ENCODE measurements at regions not wholly inside any gene's neighbourhood (a gene's known extent, or its start where the extent isn't known, plus 50 kb on each side); places are given as distances from the start of the nearest gene placed in this dataset.

DNA sequence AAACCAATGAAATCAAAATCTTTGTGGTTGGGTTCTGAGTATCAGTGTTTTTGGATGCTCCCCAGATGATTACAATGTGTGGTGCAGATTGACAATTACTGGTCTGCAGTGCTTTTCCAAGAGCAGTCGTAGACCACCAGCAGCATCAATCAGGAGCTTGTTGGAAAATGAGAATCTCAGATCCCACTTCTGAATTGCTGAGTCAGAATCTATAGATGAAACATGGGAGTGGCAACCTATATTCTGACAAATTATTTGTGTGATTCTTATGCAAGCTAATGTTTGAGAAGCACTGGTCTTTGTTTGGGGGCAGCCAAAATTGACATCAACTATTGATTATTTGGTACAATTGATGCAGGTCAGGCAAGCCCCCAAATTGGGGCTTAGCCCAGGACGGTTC, 539.9 kb upstream of the BTBD3 start:
- TF ChIP-seq, protein P1, sequence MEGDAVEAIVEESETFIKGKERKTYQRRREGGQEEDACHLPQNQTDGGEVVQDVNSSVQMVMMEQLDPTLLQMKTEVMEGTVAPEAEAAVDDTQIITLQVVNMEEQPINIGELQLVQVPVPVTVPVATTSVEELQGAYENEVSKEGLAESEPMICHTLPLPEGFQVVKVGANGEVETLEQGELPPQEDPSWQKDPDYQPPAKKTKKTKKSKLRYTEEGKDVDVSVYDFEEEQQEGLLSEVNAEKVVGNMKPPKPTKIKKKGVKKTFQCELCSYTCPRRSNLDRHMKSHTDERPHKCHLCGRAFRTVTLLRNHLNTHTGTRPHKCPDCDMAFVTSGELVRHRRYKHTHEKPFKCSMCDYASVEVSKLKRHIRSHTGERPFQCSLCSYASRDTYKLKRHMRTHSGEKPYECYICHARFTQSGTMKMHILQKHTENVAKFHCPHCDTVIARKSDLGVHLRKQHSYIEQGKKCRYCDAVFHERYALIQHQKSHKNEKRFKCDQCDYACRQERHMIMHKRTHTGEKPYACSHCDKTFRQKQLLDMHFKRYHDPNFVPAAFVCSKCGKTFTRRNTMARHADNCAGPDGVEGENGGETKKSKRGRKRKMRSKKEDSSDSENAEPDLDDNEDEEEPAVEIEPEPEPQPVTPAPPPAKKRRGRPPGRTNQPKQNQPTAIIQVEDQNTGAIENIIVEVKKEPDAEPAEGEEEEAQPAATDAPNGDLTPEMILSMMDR (CRISPR knock-in tag; IDR thresholded peaks at IDR 0.05) = no peak
- no peak for TF ChIP-seq MLLT10 (CRISPR knock-in tag; IDR thresholded peaks at IDR 0.05)
- TF ChIP-seq RAD21 (CRISPR knock-in tag; IDR thresholded peaks at IDR 0.05) = no peak
